ENCODE measurements at regions not wholly inside any gene's neighbourhood (a gene's known extent, or its start where the extent isn't known, plus 50 kb on each side); places are given as distances from the start of the nearest gene placed in this dataset.

DNA sequence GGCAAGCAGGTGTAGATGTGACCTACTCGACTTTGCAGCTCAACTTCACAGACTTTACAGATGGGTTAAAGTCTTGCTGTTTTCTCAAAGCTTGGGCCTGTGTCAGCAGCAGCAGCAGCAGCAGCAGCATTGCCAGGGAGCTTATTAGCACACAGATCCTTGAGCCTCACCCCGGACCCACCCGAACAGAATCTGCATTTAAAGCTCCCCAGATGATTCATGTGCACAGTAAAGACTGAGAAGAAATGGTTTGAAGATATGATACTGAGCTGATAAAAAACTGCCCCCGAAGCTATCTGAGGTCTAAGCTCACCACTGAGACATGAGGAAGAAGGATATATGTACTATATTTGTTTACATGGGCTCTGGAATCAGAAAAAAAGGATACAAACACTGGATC is 231.7 kb downstream of the ARPP21 start:
- no peak overlapping the region for H3K27ac Mint-ChIP-seq
- peaks cover 5% of the 10 kb centered on the region for H3K27me3 Mint-ChIP-seq (ENCODE audit: low read depth)
- H3K4me1 Mint-ChIP-seq: no peaks in the 10 kb centered on the region
- H3K9me3 Mint-ChIP-seq: no peaks in the 10 kb centered on the region
- TF ChIP-seq, protein P1, sequence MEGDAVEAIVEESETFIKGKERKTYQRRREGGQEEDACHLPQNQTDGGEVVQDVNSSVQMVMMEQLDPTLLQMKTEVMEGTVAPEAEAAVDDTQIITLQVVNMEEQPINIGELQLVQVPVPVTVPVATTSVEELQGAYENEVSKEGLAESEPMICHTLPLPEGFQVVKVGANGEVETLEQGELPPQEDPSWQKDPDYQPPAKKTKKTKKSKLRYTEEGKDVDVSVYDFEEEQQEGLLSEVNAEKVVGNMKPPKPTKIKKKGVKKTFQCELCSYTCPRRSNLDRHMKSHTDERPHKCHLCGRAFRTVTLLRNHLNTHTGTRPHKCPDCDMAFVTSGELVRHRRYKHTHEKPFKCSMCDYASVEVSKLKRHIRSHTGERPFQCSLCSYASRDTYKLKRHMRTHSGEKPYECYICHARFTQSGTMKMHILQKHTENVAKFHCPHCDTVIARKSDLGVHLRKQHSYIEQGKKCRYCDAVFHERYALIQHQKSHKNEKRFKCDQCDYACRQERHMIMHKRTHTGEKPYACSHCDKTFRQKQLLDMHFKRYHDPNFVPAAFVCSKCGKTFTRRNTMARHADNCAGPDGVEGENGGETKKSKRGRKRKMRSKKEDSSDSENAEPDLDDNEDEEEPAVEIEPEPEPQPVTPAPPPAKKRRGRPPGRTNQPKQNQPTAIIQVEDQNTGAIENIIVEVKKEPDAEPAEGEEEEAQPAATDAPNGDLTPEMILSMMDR (IDR thresholded peaks at IDR 0.05; ENCODE audit: unreplicated experiment): no peak
- H3K4me3 Mint-ChIP-seq: no peak overlapping the region
- DNase-seq (ENCODE audit: low spot score in 2 of 2, unreplicated experiment in 2 of 2): no peak
- no peaks in the 10 kb centered on the region for H3K36me3 Mint-ChIP-seq

DNA sequence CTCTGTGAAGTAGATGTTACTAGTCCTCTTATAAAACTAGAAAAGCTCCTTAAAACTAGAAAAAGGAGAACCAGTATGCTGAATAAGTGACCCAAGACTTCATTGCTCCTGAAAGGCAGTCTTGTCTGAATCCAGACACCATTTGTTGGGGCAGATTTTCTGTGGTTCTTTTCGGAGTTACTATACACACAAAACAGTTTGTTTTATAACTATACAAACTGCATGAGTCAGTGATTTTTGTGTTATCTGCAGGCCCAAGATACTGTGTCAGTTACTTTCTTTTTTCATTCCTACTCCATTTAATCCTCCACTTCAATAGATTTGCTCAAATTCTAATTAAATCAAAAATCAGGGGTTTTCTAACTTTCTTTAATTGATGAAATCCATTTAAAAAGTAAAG is 244.6 kb downstream of the ARPP21 start:
- peaks cover 2% of the 10 kb centered on the region for H3K36me3 Mint-ChIP-seq
- no peak overlapping the region for H3K27ac Mint-ChIP-seq
- H3K9me3 Mint-ChIP-seq: peaks cover 21% of the 10 kb centered on the region
- no peak for DNase-seq (ENCODE audit: low spot score in 2 of 2, unreplicated experiment in 2 of 2)
- H3K27me3 Mint-ChIP-seq (ENCODE audit: low read depth): no peaks in the 10 kb centered on the region
- no peak overlapping the region for H3K4me3 Mint-ChIP-seq
- TF ChIP-seq, protein P1 (IDR thresholded peaks at IDR 0.05; ENCODE audit: unreplicated experiment): no peak
- no peaks in the 10 kb centered on the region for H3K4me1 Mint-ChIP-seq

DNA sequence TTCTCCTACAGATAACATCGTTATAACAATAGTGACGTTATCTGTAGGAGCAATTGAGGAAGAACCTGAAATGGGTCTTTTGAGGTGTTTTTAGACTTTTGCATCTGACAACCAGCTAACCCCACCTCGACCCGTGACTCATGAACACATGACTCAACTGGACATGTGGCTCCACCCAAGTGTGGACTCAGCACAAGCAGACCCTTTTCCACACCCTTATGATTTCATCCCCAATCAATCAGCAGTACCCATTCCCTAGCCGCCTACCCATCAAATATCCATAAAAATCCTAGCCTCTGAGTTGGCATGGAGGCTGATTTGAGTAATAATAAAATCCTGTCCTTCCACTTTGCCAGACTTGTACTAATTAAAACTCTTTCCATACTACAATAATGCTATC is 255.4 kb downstream of the ARPP21 start:
- TF ChIP-seq, protein P1 (IDR thresholded peaks at IDR 0.05; ENCODE audit: unreplicated experiment): no peak
- H3K27ac Mint-ChIP-seq: no peak overlapping the region
- H3K4me3 Mint-ChIP-seq: no peak overlapping the region
- peaks cover 9% of the 10 kb centered on the region for H3K4me1 Mint-ChIP-seq
- H3K9me3 Mint-ChIP-seq: peaks cover 13% of the 10 kb centered on the region
- no peaks in the 10 kb centered on the region for H3K36me3 Mint-ChIP-seq
- DNase-seq (ENCODE audit: low spot score in 2 of 2, unreplicated experiment in 2 of 2): no peak
- no peaks in the 10 kb centered on the region for H3K27me3 Mint-ChIP-seq (ENCODE audit: low read depth)

DNA sequence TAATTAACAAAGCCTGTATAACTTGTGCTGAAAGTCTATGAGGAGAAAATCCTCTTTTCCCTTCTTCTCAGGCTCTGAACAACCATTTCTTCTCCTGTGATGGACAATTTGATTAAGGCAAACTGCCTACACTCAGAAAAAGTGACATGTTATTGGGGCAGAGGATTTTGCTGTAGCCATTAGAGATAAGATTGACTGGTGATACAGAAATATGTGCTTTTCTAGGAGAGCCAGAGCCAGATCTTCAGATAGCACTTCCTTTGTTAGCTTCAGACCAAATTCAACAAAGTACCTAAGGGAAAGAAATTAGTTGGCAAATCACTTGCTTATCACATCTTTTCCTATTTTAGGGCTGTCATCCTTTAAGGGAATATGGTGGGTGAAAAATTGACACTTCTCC is 259.9 kb downstream of the ARPP21 start:
- peaks cover 13% of the 10 kb centered on the region for H3K9me3 Mint-ChIP-seq
- no peaks in the 10 kb centered on the region for H3K36me3 Mint-ChIP-seq
- no peak for DNase-seq (ENCODE audit: low spot score in 2 of 2, unreplicated experiment in 2 of 2)
- peaks cover 8% of the 10 kb centered on the region for H3K4me1 Mint-ChIP-seq
- TF ChIP-seq, protein P1 (IDR thresholded peaks at IDR 0.05; ENCODE audit: unreplicated experiment): no peak
- no peak overlapping the region for H3K27ac Mint-ChIP-seq
- H3K27me3 Mint-ChIP-seq (ENCODE audit: low read depth): no peaks in the 10 kb centered on the region
- no peak overlapping the region for H3K4me3 Mint-ChIP-seq

DNA sequence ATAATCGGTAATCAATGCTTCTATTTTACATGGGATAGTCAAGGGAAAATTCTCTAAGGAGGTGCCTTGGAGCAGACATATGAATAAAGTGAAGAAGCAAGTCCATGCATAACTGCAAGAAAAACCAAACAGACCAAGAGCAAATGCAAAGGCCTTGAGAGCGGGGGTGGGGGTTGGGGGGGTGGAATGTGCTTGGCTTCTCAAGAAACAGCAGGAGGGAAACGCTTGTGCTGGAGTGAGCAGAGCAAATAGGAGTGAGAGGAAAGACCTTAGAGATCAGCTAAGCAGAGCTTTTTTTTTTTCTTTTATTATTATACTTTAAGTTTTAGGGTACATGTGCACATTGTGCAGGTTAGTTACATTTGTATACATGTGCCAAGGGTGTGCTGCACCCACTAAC is 260.8 kb downstream of the ARPP21 start:
- no peak overlapping the region for H3K4me3 Mint-ChIP-seq
- H3K9me3 Mint-ChIP-seq: peaks cover 8% of the 10 kb centered on the region

More for the DNA sequence above, 260.8 kb downstream of the ARPP21 start:
- H3K27ac Mint-ChIP-seq: no peak overlapping the region
- peaks cover 8% of the 10 kb centered on the region for H3K4me1 Mint-ChIP-seq
- H3K27me3 Mint-ChIP-seq (ENCODE audit: low read depth): no peaks in the 10 kb centered on the region
- no peaks in the 10 kb centered on the region for H3K36me3 Mint-ChIP-seq
- TF ChIP-seq, protein P1 (IDR thresholded peaks at IDR 0.05; ENCODE audit: unreplicated experiment): no peak
- DNase-seq (ENCODE audit: low spot score in 2 of 2, unreplicated experiment in 2 of 2): no peak

Data from mesothelial cell of epicardium (in vitro differentiated cells).